A549 (cell line): ENCODE measurements at regions not wholly inside any gene's neighbourhood (a gene's known extent, or its start where the extent isn't known, plus 50 kb on each side); places are given as distances from the start of the nearest gene placed in this dataset.

ENCODE experiments used
- ATAC-seq, 2 experiments: fragments of 200-7000 bp in 1 of 2; fragments of >200 bp in 1 of 2; cut with Nextera tagmentation in 1 of 2; cut with Tn5 transposase in 1 of 2; 3 replicates each; pipeline versions ENCODE4 v1.8.0 to v1.9.1; 2018 to 2020; ENCODE audit warnings: mild to moderate bottlenecking in 1 of 2, moderate library complexity in 1 of 2
- CTCF ChIA-PET: fragments of 300-600 bp; sonication (Branson Sonifier 250); formaldehyde crosslinking; extraction: SDS; loops from one replicate; lab custom pipeline; 2021; ENCODE audit warnings: antibody characterized with exemption, inconsistent platforms; lab: Yijun Ruan, JAX
- POLR2A ChIA-PET: fragments of 350-600 bp; formaldehyde crosslinking; extraction: SDS; loops from one replicate; lab custom pipeline; 2021; ENCODE audit warnings: antibody characterized with exemption, inconsistent platforms; lab: Yijun Ruan, JAX
- DNase-seq, 2 experiments: peaks; one replicate each; pipeline versions ENCODE4 v3.0.0 to v3.0.0-alpha.2; 2011 to 2016; ENCODE audit warnings: low read depth in 1 of 2, low spot score in 1 of 2
- FAIRE-seq: peaks from 2 replicates; lab custom pipeline; 2011; peaks lifted over from hg19 to GRCh38; lab: Jason Lieb, UNC
- H3K27ac ChIP-seq, 2 experiments: fragments of >200 bp; sonication (Bioruptor Twin); formaldehyde crosslinking; 3 replicates each; pipeline ENCODE4 v1.5.1; 2016 to 2017
- H3K4me1 ChIP-seq: fragments of >200 bp; sonication (Bioruptor Twin); formaldehyde crosslinking; 3 replicates; pipeline ENCODE4 v1.6.1; 2016
- H3K4me2 ChIP-seq: fragments of >200 bp; sonication (Bioruptor Twin); formaldehyde crosslinking; 3 replicates; pipeline ENCODE4 v1.6.1; 2016
- H3K4me3 ChIP-seq: fragments of >200 bp; sonication (Bioruptor Twin); formaldehyde crosslinking; 3 replicates; pipeline ENCODE4 v1.5.1; 2016
- H3K9me3 ChIP-seq: fragments of >200 bp; sonication (Bioruptor Twin); formaldehyde crosslinking; 3 replicates; pipeline ENCODE4 v1.6.1; 2016
- BHLHE40 ChIP-seq: IDR thresholded peaks from 2 replicates; pipeline ENCODE4 v1.6.1; 2012; ENCODE audit warnings: low read depth, low read length, inconsistent platforms
- CBX2 ChIP-seq: fragments of 200-600 bp; sonication (generic); IDR thresholded peaks from 2 replicates; pipeline ENCODE4 v1.6.1; 2016; ENCODE audit warnings: low read depth, mild to moderate bottlenecking, borderline replicate concordance
- CBX8 ChIP-seq: fragments of 200-600 bp; sonication (generic); IDR thresholded peaks from 2 replicates; pipeline ENCODE4 v1.6.1; 2016
- CEBPB ChIP-seq, 2 experiments: fragments of >200 bp in 1 of 2; sonication (Bioruptor Twin) in 1 of 2; formaldehyde crosslinking in 1 of 2; IDR thresholded peaks; 2 replicates each; pipeline ENCODE4 v1.6.1; 2012 to 2016
- CHD4 ChIP-seq: fragments of 200-600 bp; sonication (generic); IDR thresholded peaks from 2 replicates; pipeline ENCODE4 v1.6.1; 2016; ENCODE audit warnings: antibody characterized with exemption, mild to moderate bottlenecking, borderline replicate concordance
- EP300 ChIP-seq, 2 experiments: fragments of >200 bp; sonication (Bioruptor Twin); formaldehyde crosslinking; IDR thresholded peaks; 2 replicates in 1 of 2; 3 replicates in 1 of 2; pipeline ENCODE4 v1.6.1; 2016 to 2017
- FOXS1 ChIP-seq: fragments of 250-450 bp; sonication (Bioruptor Pico); IDR thresholded peaks from 2 replicates; pipeline ENCODE4 v1.5.0; 2020; ENCODE audit warnings: mild to moderate bottlenecking, moderate library complexity
- HOXA7 ChIP-seq: fragments of 250-450 bp; sonication (Bioruptor Pico); IDR thresholded peaks from 2 replicates; pipeline ENCODE4 v1.5.0; 2020; ENCODE audit warnings: mild to moderate bottlenecking, moderate library complexity
- HOXB5 ChIP-seq: fragments of 250-450 bp; sonication (Bioruptor Pico); IDR thresholded peaks from 2 replicates; pipeline ENCODE4 v1.5.0; 2020; ENCODE audit warnings: mild to moderate bottlenecking, moderate library complexity
- KDM1A ChIP-seq: fragments of 200-600 bp; sonication (generic); IDR thresholded peaks from 2 replicates; pipeline ENCODE4 v1.6.1; 2016; ENCODE audit warnings: low read depth, mild to moderate bottlenecking
- MAZ ChIP-seq: fragments of 150-350 bp; IDR thresholded peaks from 2 replicates; pipeline ENCODE4 v1.6.1; 2014; ENCODE audit warnings: antibody characterized with exemption, low read depth, low read length, borderline replicate concordance
- MYC ChIP-seq: IDR thresholded peaks from 2 replicates; pipeline ENCODE4 v1.6.1; 2012; ENCODE audit warnings: mild to moderate bottlenecking, inconsistent platforms, low read length, improper control_type of control experiment, borderline replicate concordance
- PBX3 ChIP-seq: IDR thresholded peaks from 2 replicates; pipeline ENCODE4 v1.6.1; 2012
- POLR2AphosphoS2 ChIP-seq: conservative IDR thresholded peaks from 2 replicates; pipeline ENCODE4 v1.6.1; 2012; ENCODE audit warnings: low read length, improper control_type of control experiment, inconsistent platforms
- RCOR1 ChIP-seq: fragments of 150-350 bp; IDR thresholded peaks from 2 replicates; pipeline ENCODE4 v1.6.1; 2014; ENCODE audit warnings: antibody characterized with exemption, low read length, low read depth
- REST ChIP-seq: fragments of 200-600 bp; sonication (generic); IDR thresholded peaks from 2 replicates; pipeline ENCODE4 v1.6.1; 2016; ENCODE audit warnings: antibody characterized with exemption, mild to moderate bottlenecking, moderate library complexity
- RFX5 ChIP-seq: fragments of 450-650 bp; IDR thresholded peaks from 2 replicates; pipeline ENCODE4 v1.7.1; 2014; ENCODE audit warnings: antibody characterized with exemption, mild to moderate bottlenecking, moderate library complexity
- RNF2 ChIP-seq: fragments of 200-600 bp; sonication (generic); IDR thresholded peaks from 2 replicates; pipeline ENCODE4 v1.6.1; 2016; ENCODE audit warnings: low read depth, mild to moderate bottlenecking, antibody characterized with exemption, moderate library complexity, borderline replicate concordance
- SREBF2 ChIP-seq: fragments of 450-650 bp; IDR thresholded peaks from 2 replicates; pipeline ENCODE4 v1.6.1; 2014; ENCODE audit warnings: mild to moderate bottlenecking, moderate library complexity
- TP53 ChIP-seq: fragments of 250-450 bp; sonication (Bioruptor Pico); IDR thresholded peaks from 2 replicates; pipeline ENCODE4 v1.5.0; 2021; ENCODE audit warnings: mild to moderate bottlenecking, moderate library complexity
- WGBS: methylation state at CpG from one replicate; pipeline ENCODE4 v1.1.6; 2017; ENCODE audit errors: missing lambda C conversion rate; 5-methylcytosine and 5-hydroxymethylcytosine counted together

- TF ChIP-seq MAZ, result no peak
- TF ChIP-seq RFX5, result no peak
- no peak for TF ChIP-seq FOXS1 (CRISPR knock-in tag)
- TF ChIP-seq RNF2, result no peak
- TF ChIP-seq CHD4, result no peak
- TF ChIP-seq EP300 (IDR thresholded peaks at IDR 0.05), result no peak
- no peak for TF ChIP-seq CBX2
- no peak for TF ChIP-seq CEBPB (IDR thresholded peaks at IDR 0.05)
- TF ChIP-seq PBX3, result no peak
- TF ChIP-seq TP53 (CRISPR knock-in tag), result no peak
- no peak for TF ChIP-seq POLR2AphosphoS2
- no peak for TF ChIP-seq REST
- TF ChIP-seq HOXA7 (CRISPR knock-in tag), result no peak
- no peak for TF ChIP-seq RCOR1
- no peak for TF ChIP-seq BHLHE40
- no peak for TF ChIP-seq HOXB5 (CRISPR knock-in tag)
- TF ChIP-seq CBX8, result no peak
- no peak for TF ChIP-seq KDM1A
- Histone ChIP-seq H3K9me3 (0 out of 3 replicates have a peak, but pooled peaks cover 4% of the 10 kb centered on the region), H3K4me2 (no peak overlapping the region), H3K4me1 (no peaks in the 10 kb centered on the region), H3K4me3 (no peak overlapping the region), H3K27ac (no peak overlapping the region)
- ChIA-PET POLR2A (no interaction called here), CTCF (no interaction called here)
- FAIRE-seq (no peak), ATAC-seq (no peak), DNase-seq (no peak)
- 93% methylated on average over 1 of the region's 1 CpG for WGBS
Measured at GRCh38 chr4:176953021-176953420, 160.3 kb upstream of the VEGFC start.

- FAIRE-seq (no peak), DNase-seq (no peak), ATAC-seq (no peak)
- Histone ChIP-seq H3K4me1 (no peaks in the 10 kb centered on the region), H3K4me2 (no peak overlapping the region), H3K9me3 (0 out of 3 replicates have a peak, but pooled peaks cover 4% of the 10 kb centered on the region), H3K27ac (no peak overlapping the region), H3K4me3 (no peak overlapping the region)
- CTCF ChIA-PET, result no interaction called here
- POLR2A ChIA-PET, result no interaction called here
- TF ChIP-seq REST, result no peak
- TF ChIP-seq SREBF2, result no peak
- TF ChIP-seq MYC, result no peak
- WGBS, result 74% methylated on average over 3 of the region's 3 CpGs
Measured at GRCh38 chr4:176957353-176958118, 164.8 kb upstream of the VEGFC start.
